Activated CD8-positive, alpha-beta T cell treated with anti-CD3 and anti-CD28 coated beads for 36 hours (primary cell): ENCODE measurements at regions not wholly inside any gene's neighbourhood (a gene's known extent, or its start where the extent isn't known, plus 50 kb on each side); places are given as distances from the start of the nearest gene placed in this dataset.

Experiments
- ATAC-seq: fragments of 200-7000 bp; cut with Tn5 transposase; one replicate; pipeline ENCODE4 v1.10.0; 2021; ENCODE audit warnings: mild to moderate bottlenecking, moderate library complexity
- CTCF ChIA-PET: fragments of 350-600 bp; sonication (Branson Sonifier 250); formaldehyde crosslinking; loops from one replicate; lab custom pipeline; 2021; ENCODE audit warnings: antibody characterized with exemption; lab: Charles Lee
- POLR2A ChIA-PET: fragments of 350-600 bp; sonication (Branson Sonifier 250); formaldehyde crosslinking; loops from one replicate; lab custom pipeline; 2021; ENCODE audit warnings: antibody characterized with exemption; lab: Charles Lee
- DNase-seq: peaks from one replicate; pipeline ENCODE4 v3.0.0-alpha.2; 2020
- H3K27ac Mint-ChIP-seq: one replicate; pipeline ENCODE4 v1.8.0; 2021; ENCODE audit warnings: mild to moderate bottlenecking, mixed read lengths
- H3K27me3 Mint-ChIP-seq: one replicate; pipeline ENCODE4 v1.8.0; 2021; ENCODE audit warnings: mixed read lengths
- H3K36me3 Mint-ChIP-seq: one replicate; pipeline ENCODE4 v1.8.0; 2021; ENCODE audit warnings: low read depth, mixed read lengths
- H3K4me1 Mint-ChIP-seq: one replicate; pipeline ENCODE4 v1.8.0; 2021; ENCODE audit warnings: low read depth, mixed read lengths
- H3K4me3 Mint-ChIP-seq: one replicate; pipeline ENCODE4 v1.8.0; 2021; ENCODE audit warnings: mild to moderate bottlenecking, moderate library complexity, mixed read lengths
- H3K9me3 Mint-ChIP-seq: one replicate; pipeline ENCODE4 v1.8.0; 2021; ENCODE audit warnings: mixed read lengths
- intact Hi-C: fragments of 100-400 bp; cut with micrococcal nuclease; formaldehyde crosslinking; loops from one replicate; pipeline ENCODE4 v1.10.0; 2022
- TF ChIP-seq, protein P1 (sequence below): fragments of 200-600 bp; IDR thresholded peaks from one replicate; pipeline ENCODE4 v1.8.0; 2022; ENCODE audit warnings: antibody characterized with exemption, mild to moderate bottlenecking

DNA sequence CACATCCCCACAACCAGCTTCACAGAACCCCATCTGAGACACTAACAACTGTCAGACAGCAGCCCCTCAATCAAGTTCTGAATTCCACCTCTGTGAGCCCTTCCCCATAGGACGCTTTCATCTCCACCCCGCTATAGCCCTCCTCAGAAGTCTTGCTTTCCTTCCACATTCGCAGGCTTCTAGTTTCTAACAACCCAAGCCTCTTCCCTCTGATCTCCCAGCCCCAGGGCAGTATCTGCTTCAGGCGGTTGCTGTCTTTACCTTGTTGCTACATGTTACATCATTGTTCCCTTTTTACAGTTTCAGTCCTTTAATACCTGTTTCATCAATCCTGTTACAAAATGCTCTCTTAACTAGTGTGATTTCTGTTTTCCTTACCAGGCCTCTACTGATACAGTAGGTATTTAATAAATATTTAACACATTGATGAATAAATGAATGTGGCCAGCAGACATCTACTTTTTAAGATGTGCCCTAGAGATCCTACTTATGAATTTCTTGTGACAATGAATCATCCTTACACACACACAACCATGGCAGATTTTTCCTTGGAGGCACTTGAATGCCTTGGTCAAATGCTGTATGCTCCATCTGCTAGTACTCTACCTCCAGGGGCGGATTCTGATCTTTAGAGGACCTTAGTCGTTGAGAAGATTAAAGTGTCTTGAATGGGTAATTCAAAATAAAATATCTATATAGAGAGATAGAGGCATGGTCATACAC, 164.7 kb upstream of the SLIT2 start:
- Mint-ChIP-seq H3K4me1 (no peaks in the 10 kb centered on the region), H3K4me3 (no peak overlapping the region), H3K27ac (no peak overlapping the region), H3K36me3 (no peaks in the 10 kb centered on the region), H3K9me3 (no peaks in the 10 kb centered on the region), H3K27me3 (no peaks in the 10 kb centered on the region)
- ATAC-seq (no peak), DNase-seq (no peak)
- TF ChIP-seq, protein P1, sequence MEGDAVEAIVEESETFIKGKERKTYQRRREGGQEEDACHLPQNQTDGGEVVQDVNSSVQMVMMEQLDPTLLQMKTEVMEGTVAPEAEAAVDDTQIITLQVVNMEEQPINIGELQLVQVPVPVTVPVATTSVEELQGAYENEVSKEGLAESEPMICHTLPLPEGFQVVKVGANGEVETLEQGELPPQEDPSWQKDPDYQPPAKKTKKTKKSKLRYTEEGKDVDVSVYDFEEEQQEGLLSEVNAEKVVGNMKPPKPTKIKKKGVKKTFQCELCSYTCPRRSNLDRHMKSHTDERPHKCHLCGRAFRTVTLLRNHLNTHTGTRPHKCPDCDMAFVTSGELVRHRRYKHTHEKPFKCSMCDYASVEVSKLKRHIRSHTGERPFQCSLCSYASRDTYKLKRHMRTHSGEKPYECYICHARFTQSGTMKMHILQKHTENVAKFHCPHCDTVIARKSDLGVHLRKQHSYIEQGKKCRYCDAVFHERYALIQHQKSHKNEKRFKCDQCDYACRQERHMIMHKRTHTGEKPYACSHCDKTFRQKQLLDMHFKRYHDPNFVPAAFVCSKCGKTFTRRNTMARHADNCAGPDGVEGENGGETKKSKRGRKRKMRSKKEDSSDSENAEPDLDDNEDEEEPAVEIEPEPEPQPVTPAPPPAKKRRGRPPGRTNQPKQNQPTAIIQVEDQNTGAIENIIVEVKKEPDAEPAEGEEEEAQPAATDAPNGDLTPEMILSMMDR: no peak
- intact Hi-C loops: no loop called here
- ChIA-PET CTCF (no interaction called here), POLR2A (interaction anchor here (0.6 kb wide), 1 partner anchor 234 kb away, joined by 3 read pairs; no protein-coding TSS in a partner anchor)

DNA sequence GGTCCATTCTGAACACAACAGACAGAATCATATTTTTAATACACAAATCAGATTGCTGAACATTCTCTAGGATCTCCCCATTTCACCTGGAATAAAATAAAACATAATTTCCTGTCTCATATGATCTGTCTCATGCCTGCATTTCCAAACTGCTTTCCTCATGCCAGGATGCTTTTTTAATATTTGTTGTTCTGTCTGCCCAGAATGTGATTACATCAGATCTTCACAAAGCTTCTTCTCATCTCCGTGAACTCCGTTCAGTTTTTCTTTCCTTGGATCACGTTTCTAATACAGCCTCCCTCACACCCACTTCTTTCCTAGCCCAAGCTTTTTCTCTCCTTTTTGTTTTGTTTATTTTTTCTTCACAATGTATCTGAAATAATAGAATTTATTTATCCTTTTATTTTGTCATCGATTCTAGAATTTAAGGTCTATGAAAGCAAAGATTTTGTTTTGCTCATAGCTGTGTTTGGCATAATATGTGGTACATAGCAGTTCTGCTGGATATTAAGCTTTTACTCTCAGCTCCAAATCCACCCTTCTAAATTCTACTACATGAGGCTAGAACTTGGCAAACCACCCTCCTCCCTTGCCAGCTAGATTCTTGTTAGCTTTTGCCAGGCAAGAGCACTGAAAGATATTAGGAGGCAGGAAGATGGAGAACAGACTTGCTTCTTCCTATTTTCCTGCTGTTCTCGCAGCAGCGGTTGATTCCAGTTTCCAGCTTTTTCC, 165.5 kb upstream of the SLIT2 start:
- no peak for ATAC-seq
- intact Hi-C loops: no loop called here

DNA sequence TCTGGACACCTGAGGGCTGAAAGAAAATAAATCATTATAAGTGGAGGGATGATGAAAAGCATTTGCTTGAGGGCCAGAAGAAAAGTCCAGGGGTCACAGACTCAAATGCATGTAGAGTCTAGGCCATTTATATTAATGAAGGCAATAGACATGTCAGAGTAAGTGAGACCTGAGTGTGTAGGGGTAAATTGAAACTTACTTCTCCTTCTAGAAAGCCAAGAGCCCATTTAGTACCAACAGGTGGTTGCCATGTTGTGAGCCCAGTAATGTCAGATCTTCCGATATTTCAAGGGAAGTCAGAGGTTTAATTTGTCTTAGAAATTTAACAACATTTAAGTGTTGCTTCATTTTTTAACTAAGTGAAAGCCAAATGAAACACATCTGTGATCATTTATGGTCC, 166.1 kb upstream of the SLIT2 start:
- POLR2A ChIA-PET: no interaction called here
- Mint-ChIP-seq H3K27ac (no peak overlapping the region), H3K4me3 (no peak overlapping the region), H3K27me3 (no peaks in the 10 kb centered on the region), H3K4me1 (no peaks in the 10 kb centered on the region), H3K9me3 (peaks cover 1% of the 10 kb centered on the region), H3K36me3 (no peaks in the 10 kb centered on the region)
- CTCF ChIA-PET: no interaction called here
- TF ChIP-seq, protein P1: no peak
- DNase-seq (no peak), ATAC-seq (no peak)
- intact Hi-C loops: no loop called here

More for the DNA sequence above, 165.5 kb upstream of the SLIT2 start:
- Mint-ChIP-seq H3K27me3 (no peaks in the 10 kb centered on the region), H3K4me1 (no peaks in the 10 kb centered on the region), H3K4me3 (no peak overlapping the region), H3K9me3 (no peaks in the 10 kb centered on the region), H3K36me3 (no peaks in the 10 kb centered on the region), H3K27ac (no peak overlapping the region)
- ChIA-PET POLR2A (no interaction called here), CTCF (no interaction called here)
- no peak for DNase-seq
- TF ChIP-seq, protein P1: no peak

DNA sequence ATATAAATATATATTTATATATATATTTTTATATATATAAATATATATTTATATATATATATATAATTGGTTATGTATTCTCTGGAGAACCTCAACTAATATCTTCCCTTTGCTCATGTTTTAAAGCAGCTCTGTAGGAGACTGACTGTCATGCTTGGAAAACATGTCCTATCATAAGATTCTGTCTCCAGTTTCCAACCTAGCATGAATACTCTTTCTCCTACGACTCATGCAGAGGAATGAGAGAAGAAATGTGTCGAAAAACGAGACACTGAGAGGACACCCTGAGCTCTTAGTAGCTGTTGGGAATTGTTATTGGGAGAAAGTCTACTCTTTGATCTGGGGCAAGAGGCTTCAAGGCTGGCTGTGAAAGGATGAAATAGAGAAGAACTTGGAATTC, 166.5 kb upstream of the SLIT2 start:
- Mint-ChIP-seq H3K9me3 (peaks cover 1% of the 10 kb centered on the region), H3K4me1 (no peaks in the 10 kb centered on the region), H3K27me3 (no peaks in the 10 kb centered on the region), H3K27ac (no peak overlapping the region), H3K36me3 (no peaks in the 10 kb centered on the region), H3K4me3 (no peak overlapping the region)
- TF ChIP-seq, protein P1: no peak
- ChIA-PET CTCF (no interaction called here), POLR2A (no interaction called here)
- intact Hi-C loops: no loop called here
- ATAC-seq: no peak
- no peak for DNase-seq

DNA sequence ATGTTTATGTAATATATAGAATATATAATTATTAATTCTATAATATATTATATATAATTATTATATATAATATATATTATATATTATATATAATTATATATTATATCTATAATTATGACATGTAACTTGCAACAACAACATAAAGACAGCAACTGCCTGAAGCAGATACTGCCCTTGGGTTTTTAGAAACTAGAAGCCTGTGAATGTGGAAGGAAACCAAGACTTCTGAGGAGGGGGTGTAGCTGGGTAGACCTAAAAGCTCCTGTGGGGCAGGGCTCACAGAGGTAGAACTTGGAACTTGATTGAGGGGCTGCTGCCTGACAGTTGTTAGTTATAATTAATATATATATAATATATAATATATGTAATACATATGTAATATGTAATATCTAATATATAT, 167.2 kb upstream of the SLIT2 start:
- peak; percentile 56 for ATAC-seq
- DNase-seq: peak; percentile 16
- TF ChIP-seq, protein P1: no peak
- Mint-ChIP-seq H3K27ac (no peak overlapping the region), H3K4me3 (no peak overlapping the region), H3K9me3 (peaks cover 1% of the 10 kb centered on the region), H3K27me3 (no peaks in the 10 kb centered on the region), H3K36me3 (no peaks in the 10 kb centered on the region), H3K4me1 (no peaks in the 10 kb centered on the region)
- intact Hi-C loops: no loop called here
- POLR2A ChIA-PET: no interaction called here
- CTCF ChIA-PET: no interaction called here
